VCaP (cell line): ENCODE measurements at regions not wholly inside any gene's neighbourhood (a gene's known extent, or its start where the extent isn't known, plus 50 kb on each side); places are given as distances from the start of the nearest gene placed in this dataset.

Source experiments
- H3K27ac ChIP-seq: fragments of 450-650 bp; 2 replicates; pipeline ENCODE4 v1.5.1; 2017
- TF ChIP-seq, protein P1 (sequence below): fragments of 450-650 bp; conservative IDR thresholded peaks from 2 replicates; pipeline ENCODE4 v1.5.1; 2017; ENCODE audit warnings: mild to moderate bottlenecking, moderate library complexity

DNA sequence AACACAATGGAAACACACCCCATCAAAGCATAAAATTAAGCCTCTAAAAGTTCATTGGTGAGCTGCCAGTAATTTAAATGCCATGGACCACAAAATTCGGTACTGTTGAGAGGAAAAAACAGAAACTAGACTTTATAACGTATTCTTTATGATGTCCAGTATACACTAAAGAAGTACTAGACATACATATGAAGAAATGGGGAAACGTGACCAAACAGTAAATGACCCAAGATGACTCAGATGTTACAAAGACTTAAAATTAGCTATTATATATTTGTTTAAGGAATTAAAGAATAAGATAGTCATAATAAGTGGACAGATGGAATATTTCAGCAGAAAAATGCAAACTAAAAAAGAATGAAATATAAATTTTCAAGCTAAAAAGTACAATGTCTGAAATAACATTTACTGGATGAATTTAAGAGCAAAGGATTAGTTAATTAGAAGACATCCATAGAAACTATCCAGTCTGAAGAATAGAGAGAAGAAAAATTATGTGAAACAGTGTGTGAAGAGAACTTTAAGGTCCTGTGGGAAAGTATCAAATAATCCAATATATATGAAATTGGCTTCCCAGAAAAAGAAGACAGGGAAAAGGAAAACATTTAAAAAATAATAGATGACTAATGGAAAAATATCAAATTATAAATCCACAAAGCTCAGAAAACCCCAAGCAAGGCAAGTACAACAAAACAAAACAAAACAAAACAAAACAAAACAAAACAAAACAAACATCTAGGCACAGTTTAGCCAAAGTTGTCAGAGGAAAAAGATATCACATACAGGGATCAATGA is 69.4 kb downstream of the SAMD9 start:
- H3K27ac ChIP-seq = no peak overlapping the region
- TF ChIP-seq, protein P1, sequence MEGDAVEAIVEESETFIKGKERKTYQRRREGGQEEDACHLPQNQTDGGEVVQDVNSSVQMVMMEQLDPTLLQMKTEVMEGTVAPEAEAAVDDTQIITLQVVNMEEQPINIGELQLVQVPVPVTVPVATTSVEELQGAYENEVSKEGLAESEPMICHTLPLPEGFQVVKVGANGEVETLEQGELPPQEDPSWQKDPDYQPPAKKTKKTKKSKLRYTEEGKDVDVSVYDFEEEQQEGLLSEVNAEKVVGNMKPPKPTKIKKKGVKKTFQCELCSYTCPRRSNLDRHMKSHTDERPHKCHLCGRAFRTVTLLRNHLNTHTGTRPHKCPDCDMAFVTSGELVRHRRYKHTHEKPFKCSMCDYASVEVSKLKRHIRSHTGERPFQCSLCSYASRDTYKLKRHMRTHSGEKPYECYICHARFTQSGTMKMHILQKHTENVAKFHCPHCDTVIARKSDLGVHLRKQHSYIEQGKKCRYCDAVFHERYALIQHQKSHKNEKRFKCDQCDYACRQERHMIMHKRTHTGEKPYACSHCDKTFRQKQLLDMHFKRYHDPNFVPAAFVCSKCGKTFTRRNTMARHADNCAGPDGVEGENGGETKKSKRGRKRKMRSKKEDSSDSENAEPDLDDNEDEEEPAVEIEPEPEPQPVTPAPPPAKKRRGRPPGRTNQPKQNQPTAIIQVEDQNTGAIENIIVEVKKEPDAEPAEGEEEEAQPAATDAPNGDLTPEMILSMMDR = no peak

- H3K27ac ChIP-seq = no peak overlapping the region
- TF ChIP-seq, protein P1 = no peak
Measured at GRCh38 chr7:93047514-93048099, 70.2 kb downstream of the SAMD9 start.

DNA sequence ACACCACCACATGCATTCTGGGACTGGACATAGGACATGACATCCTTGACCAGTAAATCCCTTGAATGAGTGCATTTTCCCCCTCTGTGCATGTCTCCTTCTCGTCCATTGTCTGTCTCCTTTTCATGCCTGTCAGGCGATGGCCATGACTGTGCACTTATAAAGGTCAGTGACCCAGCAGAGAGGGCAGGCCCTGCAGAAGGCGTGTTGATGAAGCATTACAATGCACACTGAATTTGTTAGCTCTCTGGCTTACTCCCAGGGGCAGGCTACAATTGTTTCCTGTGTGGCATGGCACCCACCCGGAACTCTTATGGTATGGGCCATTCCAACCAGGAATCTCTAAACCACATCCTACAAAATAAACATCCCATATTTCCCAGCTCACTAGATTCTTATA is 71.1 kb downstream of the SAMD9 start:
- no peak overlapping the region for H3K27ac ChIP-seq
- TF ChIP-seq, protein P1 = no peak

GRCh38 chr7:93044147-93044810 is 73.5 kb downstream of the SAMD9 start:
- no peak overlapping the region for H3K27ac ChIP-seq
- TF ChIP-seq, protein P1 = no peak

GRCh38 chr7:93043385-93043985 is 74.3 kb downstream of the SAMD9 start:
- TF ChIP-seq, protein P1 = no peak
- H3K27ac ChIP-seq = no peak overlapping the region

DNA sequence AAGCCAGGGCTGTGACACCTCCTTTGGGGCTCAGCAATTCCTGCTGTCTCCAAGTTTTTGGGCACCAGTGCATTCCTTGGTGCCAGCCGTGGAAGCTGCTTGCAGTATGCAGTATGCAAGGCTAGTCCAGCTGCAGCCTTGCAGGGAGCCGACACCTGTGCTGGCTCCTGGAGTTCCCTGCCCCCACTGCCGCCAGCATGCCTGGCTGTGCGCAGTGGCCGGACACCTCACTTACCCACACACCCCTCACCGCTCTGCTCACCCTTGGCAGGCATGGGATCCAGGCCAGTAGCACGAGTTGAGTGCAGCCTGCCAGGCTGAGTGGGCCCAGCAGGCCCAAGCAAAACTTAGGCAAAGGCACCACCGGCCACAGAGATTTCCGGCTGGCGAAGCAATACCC is 77.4 kb downstream of the SAMD9 start:
- H3K27ac ChIP-seq = no peak overlapping the region
- TF ChIP-seq, protein P1 = no peak

- no peak overlapping the region for H3K27ac ChIP-seq
- TF ChIP-seq, protein P1 = no peak
Measured at GRCh38 chr7:93039786-93040185, 78.0 kb downstream of the SAMD9 start.
